ENCODE measurements at regions not wholly inside any gene's neighbourhood (a gene's known extent, or its start where the extent isn't known, plus 50 kb on each side); places are given as distances from the start of the nearest gene placed in this dataset.
A peak's percentile ranks its signal among the peaks of the same experiment; 100 is the strongest.

GRCh38 chr1:229025576-229025975 is 245.3 kb upstream of the RAB4A start (continued):
- TF ChIP-seq ZNF503 (CRISPR knock-in tag; IDR thresholded peaks at IDR 0.05) (no peak), ZNF782 (CRISPR knock-in tag; IDR thresholded peaks at IDR 0.05; ENCODE audit: borderline replicate concordance) (no peak)

GRCh38 chr1:229027158-229027557 is 243.8 kb upstream of the RAB4A start:
- peak overlapping the region; percentile 85 for H3K4me2 ChIP-seq (ENCODE audit: low read depth, low read length)
- TF ChIP-seq, protein P1, sequence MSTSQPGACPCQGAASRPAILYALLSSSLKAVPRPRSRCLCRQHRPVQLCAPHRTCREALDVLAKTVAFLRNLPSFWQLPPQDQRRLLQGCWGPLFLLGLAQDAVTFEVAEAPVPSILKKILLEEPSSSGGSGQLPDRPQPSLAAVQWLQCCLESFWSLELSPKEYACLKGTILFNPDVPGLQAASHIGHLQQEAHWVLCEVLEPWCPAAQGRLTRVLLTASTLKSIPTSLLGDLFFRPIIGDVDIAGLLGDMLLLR (CRISPR knock-in tag; IDR thresholded peaks at IDR 0.05) = no peak
- TF ChIP-seq, protein P2, sequence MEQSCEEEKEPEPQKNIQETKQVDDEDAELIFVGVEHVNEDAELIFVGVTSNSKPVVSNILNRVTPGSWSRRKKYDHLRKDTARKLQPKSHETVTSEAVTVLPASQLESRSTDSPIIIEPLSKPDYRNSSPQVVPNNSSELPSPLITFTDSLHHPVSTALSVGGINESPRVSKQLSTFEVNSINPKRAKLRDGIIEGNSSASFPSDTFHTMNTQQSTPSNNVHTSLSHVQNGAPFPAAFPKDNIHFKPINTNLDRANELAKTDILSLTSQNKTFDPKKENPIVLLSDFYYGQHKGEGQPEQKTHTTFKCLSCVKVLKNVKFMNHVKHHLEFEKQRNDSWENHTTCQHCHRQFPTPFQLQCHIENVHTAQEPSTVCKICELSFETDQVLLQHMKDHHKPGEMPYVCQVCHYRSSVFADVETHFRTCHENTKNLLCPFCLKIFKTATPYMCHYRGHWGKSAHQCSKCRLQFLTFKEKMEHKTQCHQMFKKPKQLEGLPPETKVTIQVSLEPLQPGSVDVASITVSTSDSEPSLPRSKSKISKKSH (CRISPR knock-in tag; IDR thresholded peaks at IDR 0.05; ENCODE audit: borderline replicate concordance) = no peak
- TF ChIP-seq EHMT2 (IDR thresholded peaks at IDR 0.05; ENCODE audit: borderline replicate concordance, low read depth, low read length) (no peak), PCBP1 (IDR thresholded peaks at IDR 0.05; ENCODE audit: borderline replicate concordance, low read depth, low read length) (no peak), NCOA1 (CRISPR knock-in tag; IDR thresholded peaks at IDR 0.05) (no peak), CBX2 (IDR thresholded peaks at IDR 0.05; ENCODE audit: low read depth, low read length) (no peak), CBX2 (CRISPR knock-in tag; IDR thresholded peaks at IDR 0.05; ENCODE audit: low read depth) (no peak), SPEN (CRISPR knock-in tag; IDR thresholded peaks at IDR 0.05; ENCODE audit: low read depth) (no peak), PHF8 (CRISPR knock-in tag; IDR thresholded peaks at IDR 0.05) (0 out of 2 replicates have a peak, but pooled peaks have one; percentile 4), ZNF317 (CRISPR knock-in tag; IDR thresholded peaks at IDR 0.05) (no peak), MED1 (CRISPR knock-in tag; IDR thresholded peaks at IDR 0.05) (no peak), CCDC6 (CRISPR knock-in tag; IDR thresholded peaks at IDR 0.05) (peak; percentile 13; the same call in 1 of the 2 replicates), TAF1 (CRISPR knock-in tag; IDR thresholded peaks at IDR 0.05) (0 out of 2 replicates have a peak, but pooled peaks have one; percentile 3), NR2F6 (IDR thresholded peaks at IDR 0.05) (no peak), NR2F6 (CRISPR knock-in tag; IDR thresholded peaks at IDR 0.05) (no peak), NAIF1 (CRISPR knock-in tag; IDR thresholded peaks at IDR 0.05; ENCODE audit: borderline replicate concordance) (no peak), HNRNPLL (IDR thresholded peaks at IDR 0.05; ENCODE audit: low read depth, low read length, poor library complexity, severe bottlenecking) (no peak), MBNL3 (CRISPR knock-in tag; conservative IDR thresholded peaks at IDR 0.05) (no peak), ZNF224 (CRISPR knock-in tag; IDR thresholded peaks at IDR 0.05) (no peak), RXRB (CRISPR knock-in tag; IDR thresholded peaks at IDR 0.05; ENCODE audit: borderline replicate concordance) (no peak)

More at GRCh38 chr1:229027158-229027557, 243.8 kb upstream of the RAB4A start:
- FAIRE-seq = no peak
- CTCF ChIA-PET (ENCODE audit: low intra/inter-chr PET ratio, low total read pairs) = no interaction called here
- Histone ChIP-seq H3K79me2 (ENCODE audit: insufficient read depth, low read length) (no peaks in the 10 kb centered on the region), H3K36me3 (replicated peaks in 1 of 2; ENCODE audit: control insufficient read depth in 1 of 2, insufficient read depth in 2 of 2, low read length in 2 of 2) (no peaks in the 10 kb centered on the region), H3K27ac (ENCODE audit: extremely low read length, insufficient read depth, low read length) (peak overlapping the region; percentile 80), H3K27me3 (ENCODE audit: control insufficient read depth in 1 of 2, insufficient read depth in 2 of 2, low read length in 2 of 2) (no peaks in the 10 kb centered on the region), H3K4me1 (ENCODE audit: insufficient read depth, low read length) (peaks cover 97% of the 10 kb centered on the region), H2AFZ (ENCODE audit: low read length) (no peak overlapping the region), H3K4me3 (replicated peaks in 1 of 3; ENCODE audit: insufficient read depth in 1 of 3, low read depth in 2 of 3, low read length in 3 of 3) (peak overlapping the region in 1 of 3 experiments; percentile 38; a peak in 1 of 6 replicates), H3K9ac (ENCODE audit: insufficient read depth, low read depth, low read length) (0 out of 2 replicates have a peak overlapping the region, but pooled peaks have one; percentile 41), H3K9me3 (ENCODE audit: low read length) (no peaks in the 10 kb centered on the region), H4K20me1 (ENCODE audit: insufficient read depth, low read length) (no peaks in the 10 kb centered on the region)
- POLR2A ChIA-PET = interaction anchor here (1.0 to 1.2 kb wide), 4 partner anchors 33 to 194 kb away, joined by 3 read pairs; no protein-coding TSS in a partner anchor
- no peak for ATAC-seq
- DNase-seq (ENCODE audit: low spot score) = no peak
- intact Hi-C loops (cut with micrococcal nuclease; ENCODE audit: unreplicated experiment) = loop anchor here (10.0 kb wide), 1 partner anchor 198 kb away; no protein-coding TSS in a partner anchor
- 66% methylated on average over 5 of the region's 5 CpGs for WGBS (ENCODE audit: low lambda C conversion rate)
- in situ Hi-C loops (cut with HindIII; ENCODE audit: extremely low pct_ligation_motif_present, low pct_unique_long_range_greater_than_20kb) = no loop called here
- BruUV-seq (replicated peaks) = no TSS peak

All from HepG2 (cell line).